ENCODE measurements at regions not wholly inside any gene's neighbourhood (a gene's known extent, or its start where the extent isn't known, plus 50 kb on each side); places are given as distances from the start of the nearest gene placed in this dataset.
"Not testable (repeated sequence)": the region's sequence is repeated elsewhere in the genome, so short reads cannot be mapped to it uniquely, and the experiment has no call there.

GRCh38 chr10:36779238-36779846 lies 346.1 kb upstream of the ANKRD30A start:
- H3K4me3 Mint-ChIP-seq, result no peak overlapping the region
- peak; percentile 29 for DNase-seq (ENCODE audit: low read depth, low spot score)
- H3K4me1 Mint-ChIP-seq, result peaks cover 9% of the 10 kb centered on the region

GRCh38 chr10:36778651-36779050 lies 346.7 kb upstream of the ANKRD30A start:
- Mint-ChIP-seq H3K27me3 (ENCODE audit: low read depth) (peaks cover 35% of the 10 kb centered on the region), H3K36me3 (ENCODE audit: low read depth) (no peaks in the 10 kb centered on the region), H3K4me1 (peaks cover 9% of the 10 kb centered on the region), H3K9me3 (no peaks in the 10 kb centered on the region), H3K4me3 (no peak overlapping the region), H3K27ac (ENCODE audit: unreplicated experiment) (no peak overlapping the region)
- TF ChIP-seq CTCF (conservative IDR thresholded peaks at IDR 0.05), result no peak
- DNase-seq (ENCODE audit: low read depth, low spot score), result no peak

More at GRCh38 chr10:36779238-36779846, 346.1 kb upstream of the ANKRD30A start:
- H3K9me3 Mint-ChIP-seq, result no peaks in the 10 kb centered on the region
- peak; percentile 84 for TF ChIP-seq CTCF (conservative IDR thresholded peaks at IDR 0.05)
- no peaks in the 10 kb centered on the region for H3K36me3 Mint-ChIP-seq (ENCODE audit: low read depth)
- H3K27ac Mint-ChIP-seq (ENCODE audit: unreplicated experiment), result no peak overlapping the region
- H3K27me3 Mint-ChIP-seq (ENCODE audit: low read depth), result peaks cover 35% of the 10 kb centered on the region

- H3K9me3 Mint-ChIP-seq, result no peaks in the 10 kb centered on the region
- peaks cover 46% of the 10 kb centered on the region for H3K27me3 Mint-ChIP-seq (ENCODE audit: low read depth)
- H3K4me3 Mint-ChIP-seq, result no peak overlapping the region
- H3K4me1 Mint-ChIP-seq, result peaks cover 10% of the 10 kb centered on the region
- H3K36me3 Mint-ChIP-seq (ENCODE audit: low read depth), result no peaks in the 10 kb centered on the region
- TF ChIP-seq CTCF (conservative IDR thresholded peaks at IDR 0.05), result no peak
- DNase-seq (ENCODE audit: low read depth, low spot score), result no peak
- no peak overlapping the region for H3K27ac Mint-ChIP-seq (ENCODE audit: unreplicated experiment)
Observed at GRCh38 chr10:36773652-36774051, 351.7 kb upstream of the ANKRD30A start.

- peaks cover 48% of the 10 kb centered on the region for H3K27me3 Mint-ChIP-seq (ENCODE audit: low read depth)
- no peak overlapping the region for H3K27ac Mint-ChIP-seq (ENCODE audit: unreplicated experiment)
- H3K9me3 Mint-ChIP-seq, result peaks cover 4% of the 10 kb centered on the region
- H3K4me3 Mint-ChIP-seq, result no peak overlapping the region
- DNase-seq (ENCODE audit: low read depth, low spot score), result no peak
- peaks cover 15% of the 10 kb centered on the region for H3K4me1 Mint-ChIP-seq
- no peak for TF ChIP-seq CTCF (conservative IDR thresholded peaks at IDR 0.05)
- H3K36me3 Mint-ChIP-seq (ENCODE audit: low read depth), result no peaks in the 10 kb centered on the region
Observed at GRCh38 chr10:36771725-36772124, 353.7 kb upstream of the ANKRD30A start.

GRCh38 chr10:36769741-36770140 lies 355.7 kb upstream of the ANKRD30A start:
- peaks cover 25% of the 10 kb centered on the region for H3K4me1 Mint-ChIP-seq
- peaks cover 55% of the 10 kb centered on the region for H3K27me3 Mint-ChIP-seq (ENCODE audit: low read depth)
- not testable (repeated sequence) for DNase-seq (ENCODE audit: low read depth, low spot score); H3K4me3 Mint-ChIP-seq; H3K9me3 Mint-ChIP-seq; H3K27ac Mint-ChIP-seq (ENCODE audit: unreplicated experiment); H3K36me3 Mint-ChIP-seq (ENCODE audit: low read depth)

GRCh38 chr10:36766940-36767339 lies 358.5 kb upstream of the ANKRD30A start:
- TF ChIP-seq CTCF (conservative IDR thresholded peaks at IDR 0.05), result no peak
- DNase-seq (ENCODE audit: low read depth, low spot score), result peak; percentile 3
- Mint-ChIP-seq H3K27me3 (ENCODE audit: low read depth) (peaks cover 50% of the 10 kb centered on the region), H3K9me3 (peaks cover 4% of the 10 kb centered on the region), H3K27ac (ENCODE audit: unreplicated experiment) (peak overlapping the region; percentile 72), H3K4me1 (peaks cover 25% of the 10 kb centered on the region), H3K36me3 (ENCODE audit: low read depth) (no peaks in the 10 kb centered on the region), H3K4me3 (no peak overlapping the region)

All from neural crest cell (in vitro differentiated cells).